ACHN (cell line): ENCODE measurements at regions not wholly inside any gene's neighbourhood (a gene's known extent, or its start where the extent isn't known, plus 50 kb on each side); places are given as distances from the start of the nearest gene placed in this dataset.
"Not testable (repeated sequence)": the region's sequence is repeated elsewhere in the genome, so short reads cannot be mapped to it uniquely, and the experiment has no call there.

ENCODE experiments used
- DNase-seq: peaks from one replicate; pipeline ENCODE4 v3.0.0-alpha.2; 2015
- in situ Hi-C: cut with HindIII; loops from 2 replicates; pipeline ENCODE4 v1.10.0; 2017; ENCODE audit warnings: low sequenced_read_pairs, low pct_ligation_motif_present, low pct_unique_long_range_greater_than_20kb

GRCh38 chr9:71518045-71518827, 250.1 kb downstream of the CEMIP2 start:
- DNase-seq: no peak
- in situ Hi-C loops: no loop called here

- no peak for DNase-seq
- in situ Hi-C loops: no loop called here
Observed at GRCh38 chr9:71515626-71516025, 252.7 kb downstream of the CEMIP2 start.

DNA sequence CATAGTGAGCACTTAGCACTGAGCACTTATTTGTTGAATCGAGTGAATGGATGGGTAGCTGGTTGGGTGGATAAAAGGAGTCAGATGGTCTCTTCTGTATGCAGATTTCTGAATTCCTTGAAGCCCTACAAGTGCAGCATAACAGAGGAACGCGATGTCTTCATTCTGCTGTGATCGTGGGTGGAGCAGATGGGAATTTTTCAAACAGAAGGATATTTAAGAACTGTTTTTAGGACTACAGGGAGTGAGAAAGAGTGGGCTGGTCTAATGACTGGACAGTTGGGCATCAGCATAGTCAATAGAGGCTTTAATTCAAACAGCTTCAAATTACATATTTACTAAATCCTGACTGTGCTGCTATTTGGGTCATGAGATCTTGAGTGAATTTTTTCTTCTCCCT, 253.2 kb downstream of the CEMIP2 start:
- DNase-seq: no peak
- in situ Hi-C loops: no loop called here

DNA sequence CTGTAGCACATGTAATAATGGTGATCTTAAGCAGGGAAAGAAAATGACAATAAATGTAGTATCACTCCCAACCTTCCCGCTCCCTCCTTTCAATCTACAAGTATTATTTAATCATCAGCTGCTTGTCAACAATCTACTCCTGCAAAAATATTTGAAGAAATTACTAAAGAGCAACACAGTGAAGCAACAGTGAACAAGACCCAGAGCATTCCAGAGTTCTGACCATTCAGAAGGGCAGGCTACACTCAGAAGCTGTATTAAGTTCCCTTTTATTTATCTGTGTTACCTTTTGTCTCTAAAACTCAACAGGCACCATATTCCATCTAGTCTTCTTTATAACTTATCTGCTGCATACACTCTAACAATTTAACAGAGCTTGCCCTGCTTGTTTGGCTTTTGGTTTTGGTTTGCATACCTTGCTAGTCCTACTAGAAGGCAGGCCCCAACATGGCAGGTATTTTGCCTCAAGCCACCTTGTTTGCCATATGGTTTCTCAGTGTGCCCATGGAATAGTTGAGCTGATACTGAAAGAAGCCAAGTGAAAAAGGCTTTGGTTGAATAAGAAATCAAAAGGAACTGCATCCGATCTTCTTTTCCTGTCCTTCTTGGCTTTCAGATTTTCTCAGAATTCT, 253.9 kb downstream of the CEMIP2 start:
- in situ Hi-C loops: no loop called here
- DNase-seq: no peak

DNA sequence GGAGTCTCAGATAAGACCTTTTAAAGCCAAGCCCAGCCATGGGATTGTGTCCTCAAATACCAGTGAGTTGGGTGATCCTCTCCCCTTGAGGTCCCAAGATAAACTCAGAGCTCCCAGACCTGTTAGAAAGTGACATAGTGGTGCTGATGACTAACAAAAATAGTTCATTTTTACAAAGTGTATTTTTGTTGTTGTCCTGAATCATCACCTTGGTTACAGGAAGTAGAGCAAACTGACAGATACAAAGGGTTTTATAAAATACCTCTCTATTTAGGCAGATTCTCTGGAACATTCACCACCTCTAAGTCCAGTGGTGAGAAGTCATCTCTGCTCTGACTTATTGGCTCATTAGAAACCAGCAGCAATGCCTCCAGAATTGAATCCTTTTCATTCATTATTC, 259.3 kb downstream of the CEMIP2 start:
- in situ Hi-C loops: no loop called here
- DNase-seq: peak; percentile 33

- peak; percentile 64 for DNase-seq
- in situ Hi-C loops: not testable (repeated sequence)
Observed at GRCh38 chr9:71508141-71508540, 260.2 kb downstream of the CEMIP2 start.

DNA sequence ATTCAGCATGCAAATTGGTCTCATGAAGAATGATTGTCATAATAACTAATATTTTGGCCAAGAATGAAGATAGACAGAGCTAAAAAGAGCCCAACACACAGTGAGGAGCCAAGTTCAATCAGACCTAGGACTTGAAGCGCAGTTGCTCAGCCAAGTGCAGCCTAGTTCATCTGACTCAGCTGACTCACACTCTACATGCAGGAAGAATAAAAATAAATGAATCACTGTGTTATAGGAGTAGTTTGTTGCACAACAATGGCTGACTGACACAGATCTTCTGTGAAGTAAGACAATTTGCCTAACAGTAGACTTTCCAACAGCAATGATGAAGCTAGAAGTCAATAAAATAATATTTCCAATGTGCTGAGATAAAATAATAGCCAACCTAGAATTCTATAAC, 261.5 kb downstream of the CEMIP2 start:
- peak; percentile 83 for DNase-seq
- in situ Hi-C loops: no loop called here

- in situ Hi-C loops: no loop called here
- no peak for DNase-seq
Observed at GRCh38 chr9:71504636-71505035, 263.7 kb downstream of the CEMIP2 start.

GRCh38 chr9:71498691-71499090, 269.6 kb downstream of the CEMIP2 start:
- DNase-seq: no peak
- in situ Hi-C loops: no loop called here

DNA sequence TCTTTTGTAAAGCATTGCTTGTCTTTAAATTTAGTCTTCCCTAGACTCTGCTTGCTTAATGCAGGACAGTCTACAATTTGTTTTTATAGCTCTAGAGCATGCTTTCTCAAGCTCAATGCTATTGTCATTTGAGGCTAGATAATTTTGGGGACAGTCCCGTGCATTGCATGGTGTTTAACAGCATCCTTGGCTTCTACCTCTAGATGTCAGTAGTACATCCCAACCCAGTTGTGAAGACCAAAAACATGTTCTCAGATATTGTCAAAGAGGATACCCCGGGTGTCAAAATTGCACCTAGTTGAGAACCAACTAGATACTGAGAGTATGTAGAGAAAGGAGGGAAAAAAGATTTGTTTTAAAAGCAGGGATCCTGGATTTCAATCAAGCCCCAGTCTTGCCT, 277.5 kb downstream of the CEMIP2 start:
- peak; percentile 22 for DNase-seq
- in situ Hi-C loops: no loop called here

- no peak for DNase-seq
- in situ Hi-C loops: no loop called here
Observed at GRCh38 chr9:71487061-71487460, 281.3 kb downstream of the CEMIP2 start.

DNA sequence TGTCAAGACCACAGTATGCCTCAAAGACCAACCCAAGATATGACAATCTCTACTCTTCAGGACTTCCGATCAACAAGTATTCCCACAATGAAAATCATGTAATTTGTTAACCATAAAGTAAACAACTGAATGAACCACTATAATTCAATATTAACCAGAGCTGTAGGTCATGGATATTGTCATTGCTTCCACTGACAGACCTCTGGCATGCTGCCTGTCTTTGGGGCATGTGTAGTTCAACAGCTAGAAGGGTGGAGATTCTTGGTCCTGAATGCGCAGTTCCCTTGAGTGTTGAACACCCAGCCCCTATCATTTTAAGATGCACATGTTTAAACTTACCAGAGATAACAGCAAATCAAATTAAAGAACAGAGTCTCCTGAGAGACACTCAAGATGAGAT, 283.0 kb downstream of the CEMIP2 start:
- no peak for DNase-seq
- in situ Hi-C loops: no loop called here

GRCh38 chr9:71483436-71483835, 284.9 kb downstream of the CEMIP2 start:
- DNase-seq: no peak
- in situ Hi-C loops: no loop called here

DNA sequence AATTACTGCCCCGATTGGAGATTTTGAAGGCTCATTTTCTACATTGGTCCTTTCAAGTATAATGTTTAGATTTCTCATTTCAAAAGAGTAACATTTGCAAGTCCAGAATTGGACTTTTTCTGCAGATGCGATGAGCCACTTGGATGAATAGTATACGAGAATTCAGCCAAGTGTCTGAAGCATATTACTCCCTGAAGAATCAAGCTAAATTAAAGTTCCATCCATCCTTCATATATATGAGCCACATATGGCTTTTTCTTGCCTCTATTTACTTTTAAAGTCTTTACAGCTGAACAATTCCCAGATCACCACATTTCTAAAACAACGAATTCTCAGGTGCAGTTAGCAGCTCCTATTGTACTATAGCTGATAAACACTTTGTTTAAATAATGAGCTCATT, 288.7 kb downstream of the CEMIP2 start:
- in situ Hi-C loops: no loop called here
- DNase-seq: no peak

DNA sequence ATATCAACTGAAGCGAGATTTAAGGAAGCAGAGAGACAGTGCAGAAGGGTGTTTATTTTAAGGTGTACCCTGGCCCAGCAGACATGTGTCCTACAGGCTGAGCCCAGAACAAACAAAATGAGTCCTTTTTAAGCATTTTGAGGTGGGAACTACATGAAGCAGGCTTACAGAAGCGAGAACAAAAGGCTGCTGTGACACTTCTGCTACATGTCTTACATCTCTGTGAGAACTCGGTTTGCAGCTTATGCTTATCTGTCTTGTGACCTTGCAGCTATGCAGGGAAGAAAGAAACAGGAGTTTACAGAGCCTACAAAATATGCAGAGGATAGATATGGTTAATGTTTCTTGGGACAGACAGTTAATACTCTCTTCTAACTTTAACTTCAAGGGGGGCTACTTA, 295.9 kb downstream of the CEMIP2 start:
- in situ Hi-C loops: no loop called here
- DNase-seq: no peak

- DNase-seq: no peak
- in situ Hi-C loops: no loop called here
Observed at GRCh38 chr9:71465392-71465791, 302.9 kb downstream of the CEMIP2 start.

GRCh38 chr9:71459082-71459481, 309.2 kb downstream of the CEMIP2 start:
- DNase-seq: no peak
- in situ Hi-C loops: no loop called here

DNA sequence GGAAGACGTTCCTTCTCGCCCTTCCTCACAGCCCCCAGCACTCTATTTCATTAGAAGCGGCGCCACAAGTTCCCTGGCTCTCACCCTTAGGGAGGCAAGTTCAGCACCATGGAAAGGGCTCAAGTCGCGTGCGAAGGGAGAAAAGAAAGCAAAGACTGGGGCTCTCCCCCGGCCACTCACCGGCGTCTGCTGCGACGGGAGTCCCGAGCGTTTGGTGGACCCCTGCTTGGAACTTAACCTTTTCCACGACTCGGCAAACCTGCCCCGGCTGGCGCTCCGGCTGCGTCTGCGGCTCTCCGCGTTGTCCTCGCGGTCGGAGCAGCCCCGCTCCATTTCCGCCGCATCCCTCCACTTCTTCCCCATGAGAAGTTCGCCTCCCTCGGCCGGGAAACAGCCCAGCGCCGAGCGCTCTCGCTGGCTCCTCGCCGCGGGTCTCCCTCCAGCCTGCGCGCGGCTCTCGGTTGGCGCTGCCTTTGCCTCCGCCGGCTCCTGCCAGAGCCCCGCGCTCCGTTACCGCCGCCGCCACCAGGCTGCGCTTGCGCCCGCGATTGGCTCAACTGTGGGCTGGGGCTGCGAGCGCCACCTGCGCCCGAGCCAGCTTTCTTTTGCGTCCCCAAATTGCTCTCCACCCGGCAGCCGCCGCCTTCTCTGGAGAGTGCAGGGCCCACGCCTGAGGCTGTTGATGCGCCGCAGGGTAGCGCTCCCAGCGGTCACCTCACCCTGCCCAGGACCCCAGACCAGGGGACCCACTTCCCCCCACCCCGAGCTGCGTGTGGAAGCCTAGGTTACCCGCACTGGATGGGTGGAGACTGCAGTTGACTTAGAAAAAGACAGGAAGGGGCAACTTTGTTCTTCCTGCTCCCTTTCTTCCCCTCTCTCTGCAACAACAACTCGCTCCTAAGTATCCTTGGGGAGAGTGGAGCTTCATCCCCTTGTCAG, 321.6 kb downstream of the CEMIP2 start:
- DNase-seq: peak; percentile 73
- in situ Hi-C loops: no loop called here

- in situ Hi-C loops: no loop called here
- DNase-seq: no peak
Observed at GRCh38 chr9:71446106-71446472, 322.2 kb downstream of the CEMIP2 start.
